Body of pancreas (tissue), 4 donors: ENCODE measurements at regions not wholly inside any gene's neighbourhood (a gene's known extent, or its start where the extent isn't known, plus 50 kb on each side); places are given as distances from the start of the nearest gene placed in this dataset.

Experiments used
- ATAC-seq: fragments of 150-250 bp; one replicate; pipeline ENCODE4 v1.9.1; 2016
- DNase-seq, 4 donors: peaks; one replicate each; pipeline ENCODE4 v3.0.0-alpha.2; 2019
- H3K27ac ChIP-seq, 4 donors: fragments of 200-600 bp; sonication (generic); 1 replicate in 3 of 4; 2 replicates in 1 of 4; pipeline versions ENCODE4 v1.5.1 to v1.6.1; 2016 to 2019; ENCODE audit warnings: mild to moderate bottlenecking in 1 of 4, mixed read lengths in 1 of 4, moderate library complexity in 1 of 4
- H3K27me3 ChIP-seq, 2 donors: fragments of 200-600 bp; sonication (generic); one replicate each; pipeline ENCODE4 v1.6.0; 2016; ENCODE audit warnings: mild to moderate bottlenecking in 1 of 2
- H3K36me3 ChIP-seq, 2 donors: fragments of 200-600 bp; sonication (generic); replicated peaks in 1 of 2; 2 replicates each; pipeline ENCODE4 v1.5.1; 2016; ENCODE audit warnings: low read depth in 2 of 2; ENCODE audit not compliant: insufficient read depth in 1 of 2
- H3K4me1 ChIP-seq: fragments of 200-600 bp; sonication (generic); one replicate; pipeline ENCODE4 v1.6.0; 2016
- H3K4me3 ChIP-seq, 2 donors: fragments of 200-600 bp; sonication (generic); 1 replicate in 1 of 2; 2 replicates in 1 of 2; pipeline ENCODE4 v1.5.1; 2016 to 2019
- H3K9me3 ChIP-seq, 3 donors: fragments of 200-600 bp; sonication (generic); 1 replicate in 2 of 3; 2 replicates in 1 of 3; pipeline ENCODE4 v1.5.1; 2016
- CTCF ChIP-seq, 7 experiments: fragments of 450-650 bp in 4 of 7; fragments of 200-600 bp in 3 of 7; sonication (generic) in 3 of 7; IDR thresholded peaks; one replicate each; pipeline ENCODE4 v1.5.1; 2016 to 2019; ENCODE audit warnings: antibody characterized with exemption in 7 of 7
- POLR2A ChIP-seq, 3 donors: fragments of 450-650 bp; IDR thresholded peaks; one replicate each; pipeline ENCODE4 v1.6.1; 2016; ENCODE audit warnings: antibody characterized with exemption in 3 of 3, mild to moderate bottlenecking in 2 of 3
- WGBS, 2 donors: methylation state at CpG; one replicate each; pipeline ENCODE4 v1.1.5; 2017; 5-methylcytosine and 5-hydroxymethylcytosine counted together
- intact Hi-C: fragments of 100-400 bp; cut with DNase I; formaldehyde crosslinking; loops from one replicate; pipeline ENCODE4 v1.15.1; 2023

DNA sequence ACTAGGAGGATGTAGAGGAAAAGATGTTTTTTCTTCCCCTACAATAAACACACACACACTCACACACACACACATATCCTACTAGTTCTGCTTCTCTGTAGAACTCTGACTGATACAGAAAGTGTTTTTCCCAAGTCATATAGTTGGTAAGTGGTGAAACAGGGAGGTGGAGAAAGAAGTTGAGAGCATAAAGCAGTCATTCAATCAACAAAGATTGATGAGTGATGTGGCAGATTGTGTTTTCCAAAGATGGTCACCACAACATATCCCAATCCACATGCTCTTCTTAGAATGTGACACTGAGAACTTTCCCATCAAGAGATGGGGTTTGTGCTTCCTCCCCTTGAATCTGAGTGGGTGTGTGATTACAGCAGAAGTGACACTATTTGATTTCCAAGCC is 123.4 kb upstream of the ATP6AP2 start:
- TF ChIP-seq POLR2A (IDR thresholded peaks at IDR 0.05) (no peak), CTCF (IDR thresholded peaks at IDR 0.05) (no peak)
- DNase-seq: no peak
- Histone ChIP-seq H3K4me3 (no peak overlapping the region), H3K27me3 (no peaks in the 10 kb centered on the region), H3K4me1 (no peaks in the 10 kb centered on the region), H3K36me3 (no peaks in the 10 kb centered on the region), H3K27ac (no peak overlapping the region), H3K9me3 (no peaks in the 10 kb centered on the region)
- intact Hi-C loops: no loop called here
- no peak for ATAC-seq

DNA sequence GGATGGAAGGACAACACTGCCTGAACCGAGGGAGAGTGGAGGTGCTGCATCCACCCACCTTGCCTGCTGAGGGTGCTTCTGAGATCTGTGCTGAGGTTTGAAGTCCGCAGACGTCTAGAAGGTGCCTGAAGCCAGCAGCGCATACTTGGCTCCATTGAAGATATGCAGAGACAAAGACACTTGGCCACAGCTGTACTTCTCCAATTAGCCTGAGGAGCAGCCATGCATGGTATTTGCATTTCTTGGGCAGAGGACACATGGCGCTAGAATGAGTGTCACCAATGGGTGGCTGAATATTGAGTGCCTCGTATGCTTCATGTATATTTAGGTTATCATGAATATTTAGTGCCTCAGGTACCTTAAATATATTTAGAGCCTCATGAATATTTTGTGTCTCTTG is 128.7 kb upstream of the ATP6AP2 start:
- intact Hi-C loops: no loop called here
- H3K4me1 ChIP-seq: no peaks in the 10 kb centered on the region
- no peak overlapping the region for H3K27ac ChIP-seq
- no peak for TF ChIP-seq CTCF (IDR thresholded peaks at IDR 0.05)
- TF ChIP-seq POLR2A (IDR thresholded peaks at IDR 0.05): no peak
- no peak overlapping the region for H3K4me3 ChIP-seq
- H3K9me3 ChIP-seq: no peaks in the 10 kb centered on the region
- WGBS, 2 donors: 83 to 85% methylated on average over 2 to 6 of the region's 6 CpGs
- no peaks in the 10 kb centered on the region for H3K27me3 ChIP-seq
- ATAC-seq (no peak), DNase-seq (no peak)
- no peaks in the 10 kb centered on the region for H3K36me3 ChIP-seq

DNA sequence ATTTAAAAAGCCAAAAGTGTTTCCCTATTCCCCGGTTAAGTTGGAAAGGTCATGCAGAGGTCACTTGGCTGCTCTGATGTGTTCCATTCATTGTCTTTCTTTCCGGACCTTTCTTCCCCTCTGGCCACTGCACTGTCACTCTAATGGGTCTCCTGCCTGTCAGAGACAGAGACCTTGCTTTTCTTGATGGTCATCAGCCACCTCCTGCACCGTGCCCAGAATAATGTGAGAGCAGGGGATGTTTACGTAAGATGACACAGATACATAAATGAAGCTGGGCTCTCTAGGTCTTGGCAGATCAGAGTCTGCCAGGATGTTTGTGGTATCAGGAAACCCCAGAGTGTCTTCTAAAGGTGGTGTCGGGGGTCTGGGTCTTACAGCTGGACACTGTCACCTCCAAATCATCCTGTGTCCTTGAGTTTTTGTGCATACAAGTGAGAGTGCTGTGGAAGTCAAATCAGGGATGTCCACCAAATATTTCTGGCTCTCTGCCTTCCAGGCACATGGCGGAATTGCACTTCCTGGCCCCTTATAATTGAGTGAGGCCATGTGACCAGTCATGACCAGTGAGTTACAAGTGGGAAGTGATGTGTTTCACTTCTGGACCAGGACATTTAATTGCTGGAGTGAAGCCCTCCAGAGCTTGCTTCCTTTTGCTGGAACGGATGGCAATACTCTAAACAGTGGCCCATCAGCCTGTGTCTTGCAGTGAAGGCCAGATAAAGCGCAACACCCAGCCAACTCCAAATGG is 130.6 kb upstream of the ATP6AP2 start:
- TF ChIP-seq POLR2A (IDR thresholded peaks at IDR 0.05) (no peak), CTCF (IDR thresholded peaks at IDR 0.05) (no peak)
- no peaks in the 10 kb centered on the region for H3K9me3 ChIP-seq
- H3K36me3 ChIP-seq: no peaks in the 10 kb centered on the region
- no peak for ATAC-seq
- H3K4me3 ChIP-seq: no peak overlapping the region
- no peaks in the 10 kb centered on the region for H3K4me1 ChIP-seq
- H3K27me3 ChIP-seq: no peaks in the 10 kb centered on the region
- WGBS, 2 donors: 57 to 64% methylated on average over 4 to 8 of the region's 8 CpGs
- H3K27ac ChIP-seq: no peak overlapping the region
- DNase-seq: no peak
- intact Hi-C loops: no loop called here

DNA sequence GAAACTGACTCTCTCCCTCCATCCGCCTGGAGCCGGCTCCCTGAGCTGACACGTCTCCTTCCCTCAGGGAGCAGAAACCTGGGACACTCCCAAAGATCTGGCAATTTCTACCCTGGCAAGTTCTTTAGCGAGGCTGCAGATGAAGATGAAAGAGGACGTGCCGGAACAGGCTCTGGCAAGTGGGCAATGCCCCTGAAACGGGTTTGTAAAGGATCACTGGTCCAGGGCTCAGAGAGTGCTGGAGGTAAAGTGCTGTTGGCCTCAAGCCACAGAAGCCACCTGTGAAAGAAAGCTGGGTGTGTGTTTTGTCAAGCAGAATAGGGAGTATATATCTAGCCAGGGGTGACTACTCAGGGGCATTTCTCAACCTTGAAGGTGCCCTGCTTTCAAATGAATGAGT is 131.4 kb upstream of the ATP6AP2 start:
- DNase-seq: no peak
- Histone ChIP-seq H3K27ac (no peak overlapping the region), H3K36me3 (no peaks in the 10 kb centered on the region), H3K4me3 (no peak overlapping the region), H3K4me1 (no peaks in the 10 kb centered on the region), H3K9me3 (no peaks in the 10 kb centered on the region), H3K27me3 (no peaks in the 10 kb centered on the region)
- no peak for TF ChIP-seq POLR2A (IDR thresholded peaks at IDR 0.05)
- no peak for TF ChIP-seq CTCF (IDR thresholded peaks at IDR 0.05)
- intact Hi-C loops: no loop called here
- 63 to 76% methylated on average over 4 to 7 of the region's 7 CpGs for WGBS, 2 donors
- ATAC-seq: no peak

- intact Hi-C loops: no loop called here
- 76 to 93% methylated on average over 3 to 6 of the region's 6 CpGs for WGBS, 2 donors
- DNase-seq: no peak
- H3K27ac ChIP-seq: no peak overlapping the region
- no peaks in the 10 kb centered on the region for H3K9me3 ChIP-seq
- H3K27me3 ChIP-seq: no peaks in the 10 kb centered on the region
- TF ChIP-seq POLR2A (IDR thresholded peaks at IDR 0.05) (no peak), CTCF (IDR thresholded peaks at IDR 0.05) (no peak)
- no peaks in the 10 kb centered on the region for H3K36me3 ChIP-seq
- ATAC-seq: no peak
- no peaks in the 10 kb centered on the region for H3K4me1 ChIP-seq
- H3K4me3 ChIP-seq: no peak overlapping the region
Measured at GRCh38 chrX:40448793-40449192, 132.0 kb upstream of the ATP6AP2 start.
